AG09319 (cell line): ENCODE measurements at regions not wholly inside any gene's neighbourhood (a gene's known extent, or its start where the extent isn't known, plus 50 kb on each side); places are given as distances from the start of the nearest gene placed in this dataset.

Experiments used
- DNase-seq: peaks from one replicate; pipeline ENCODE4 v3.0.0-alpha.2; 2010; ENCODE audit warnings: low read depth; ENCODE audit errors: extremely low read depth
- TF ChIP-seq, protein P1 (sequence below): IDR thresholded peaks from 2 replicates; pipeline ENCODE4 v1.5.1; 2011; ENCODE audit warnings: low read depth, mild to moderate bottlenecking, inconsistent platforms, low read length, moderate library complexity

DNA sequence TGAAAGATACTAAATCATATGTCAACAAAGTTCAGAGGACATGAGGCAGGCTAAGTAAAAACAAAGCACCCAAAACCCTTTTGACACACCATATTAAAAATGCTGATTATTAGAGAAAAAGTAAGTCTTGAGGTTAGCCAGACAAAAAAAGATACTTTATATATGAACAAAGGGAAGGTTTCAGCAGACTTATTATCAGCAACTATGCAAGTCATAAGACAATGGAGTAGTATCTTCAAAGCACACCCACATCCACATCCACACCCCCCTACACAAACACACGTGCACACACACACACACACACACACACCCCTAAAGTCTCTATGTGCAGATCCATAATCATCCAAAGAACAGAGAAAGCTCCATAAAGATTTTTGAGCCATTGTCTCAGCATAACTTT is 1373.9 kb upstream of the CELF2 start:
- TF ChIP-seq, protein P1, sequence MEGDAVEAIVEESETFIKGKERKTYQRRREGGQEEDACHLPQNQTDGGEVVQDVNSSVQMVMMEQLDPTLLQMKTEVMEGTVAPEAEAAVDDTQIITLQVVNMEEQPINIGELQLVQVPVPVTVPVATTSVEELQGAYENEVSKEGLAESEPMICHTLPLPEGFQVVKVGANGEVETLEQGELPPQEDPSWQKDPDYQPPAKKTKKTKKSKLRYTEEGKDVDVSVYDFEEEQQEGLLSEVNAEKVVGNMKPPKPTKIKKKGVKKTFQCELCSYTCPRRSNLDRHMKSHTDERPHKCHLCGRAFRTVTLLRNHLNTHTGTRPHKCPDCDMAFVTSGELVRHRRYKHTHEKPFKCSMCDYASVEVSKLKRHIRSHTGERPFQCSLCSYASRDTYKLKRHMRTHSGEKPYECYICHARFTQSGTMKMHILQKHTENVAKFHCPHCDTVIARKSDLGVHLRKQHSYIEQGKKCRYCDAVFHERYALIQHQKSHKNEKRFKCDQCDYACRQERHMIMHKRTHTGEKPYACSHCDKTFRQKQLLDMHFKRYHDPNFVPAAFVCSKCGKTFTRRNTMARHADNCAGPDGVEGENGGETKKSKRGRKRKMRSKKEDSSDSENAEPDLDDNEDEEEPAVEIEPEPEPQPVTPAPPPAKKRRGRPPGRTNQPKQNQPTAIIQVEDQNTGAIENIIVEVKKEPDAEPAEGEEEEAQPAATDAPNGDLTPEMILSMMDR, result no peak
- DNase-seq, result no peak

DNA sequence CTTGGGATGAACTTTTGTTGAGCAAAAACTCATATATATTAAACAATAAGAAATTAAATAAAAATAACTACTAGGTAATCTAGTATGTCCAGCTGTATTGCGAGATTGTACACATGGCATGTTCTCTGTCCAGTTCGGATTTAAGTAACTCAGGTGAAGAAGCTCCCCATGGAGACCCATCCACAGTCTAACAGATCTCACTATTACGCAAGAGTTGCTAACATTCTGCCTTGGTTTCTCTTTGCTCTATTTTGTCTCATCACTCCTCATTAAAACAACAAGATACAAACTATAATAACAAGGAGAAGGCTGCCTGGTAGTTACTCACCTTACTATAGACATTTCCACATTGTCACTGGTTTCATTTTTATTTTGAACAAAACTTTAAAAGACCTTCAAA is 1372.3 kb upstream of the CELF2 start:
- TF ChIP-seq, protein P1, result no peak
- no peak for DNase-seq

DNA sequence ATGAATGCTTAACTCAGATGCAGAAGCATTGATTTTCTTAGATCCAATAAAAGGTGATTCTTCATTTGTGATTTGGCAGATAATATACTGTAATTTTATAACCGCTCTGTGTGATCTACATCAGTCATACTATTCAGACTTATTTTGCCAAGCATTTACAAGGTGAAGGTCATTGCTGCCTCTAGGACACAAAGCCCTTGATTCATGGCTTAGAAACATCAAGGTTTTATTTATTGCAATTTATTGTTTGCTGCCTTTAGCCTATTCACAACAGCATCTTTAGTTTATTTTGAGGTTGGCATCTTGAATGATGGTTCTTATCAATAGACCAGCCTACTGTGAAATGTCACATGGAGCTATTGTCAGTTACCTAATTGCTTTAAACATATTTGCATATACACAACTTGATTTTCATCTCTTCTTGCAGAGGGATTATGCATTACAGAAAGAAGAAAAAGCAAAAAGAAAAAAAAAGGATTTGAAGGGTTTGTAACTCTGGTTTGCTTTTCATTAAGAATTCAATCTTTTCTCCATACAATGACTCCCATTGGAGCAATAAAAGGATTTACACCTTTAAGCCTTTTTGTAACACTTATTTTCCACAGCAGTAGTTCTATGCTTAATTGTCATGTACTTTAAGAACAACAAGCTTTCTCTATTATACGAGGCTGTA is 1371.6 kb upstream of the CELF2 start:
- no peak for DNase-seq
- TF ChIP-seq, protein P1, result no peak

DNA sequence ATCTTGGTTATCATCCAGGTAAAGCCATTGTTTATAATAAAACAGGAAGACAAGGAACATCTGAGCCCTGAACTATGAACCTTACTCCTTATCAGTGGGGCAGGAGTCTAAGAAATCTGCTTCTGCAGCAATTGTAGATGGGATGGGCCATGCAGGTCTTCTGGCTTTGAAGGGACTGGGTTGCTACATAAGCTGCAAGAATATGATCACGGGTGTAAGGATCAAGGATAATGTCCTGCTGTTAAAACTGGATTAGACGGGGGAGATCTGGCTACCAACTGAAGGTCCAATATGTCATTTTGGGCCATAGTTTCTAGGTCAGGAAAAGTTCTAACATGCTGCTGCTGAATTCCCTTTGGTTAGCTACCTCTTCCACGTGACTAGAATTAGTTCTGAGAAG is 1363.4 kb upstream of the CELF2 start:
- TF ChIP-seq, protein P1, result no peak
- no peak for DNase-seq

DNA sequence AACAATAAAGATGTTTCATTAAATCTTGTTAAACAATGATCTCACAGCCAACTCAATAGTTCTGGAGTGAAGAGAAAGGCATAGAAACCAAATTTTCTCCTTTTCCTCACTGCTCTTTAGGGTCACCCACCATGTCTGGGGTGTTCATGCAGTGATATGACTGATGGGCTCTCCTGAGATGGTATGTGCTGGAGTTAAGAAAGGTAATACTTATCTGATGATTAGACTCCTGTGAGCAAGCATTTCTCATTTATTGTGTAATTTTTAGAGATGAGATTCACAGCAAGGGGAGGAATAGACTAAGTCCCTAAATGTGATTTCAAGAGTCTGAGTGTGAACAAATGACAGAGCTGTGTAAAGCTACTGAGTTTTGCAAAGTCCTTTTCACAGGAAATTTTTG is 1361.3 kb upstream of the CELF2 start:
- DNase-seq, result no peak
- TF ChIP-seq, protein P1, result no peak

DNA sequence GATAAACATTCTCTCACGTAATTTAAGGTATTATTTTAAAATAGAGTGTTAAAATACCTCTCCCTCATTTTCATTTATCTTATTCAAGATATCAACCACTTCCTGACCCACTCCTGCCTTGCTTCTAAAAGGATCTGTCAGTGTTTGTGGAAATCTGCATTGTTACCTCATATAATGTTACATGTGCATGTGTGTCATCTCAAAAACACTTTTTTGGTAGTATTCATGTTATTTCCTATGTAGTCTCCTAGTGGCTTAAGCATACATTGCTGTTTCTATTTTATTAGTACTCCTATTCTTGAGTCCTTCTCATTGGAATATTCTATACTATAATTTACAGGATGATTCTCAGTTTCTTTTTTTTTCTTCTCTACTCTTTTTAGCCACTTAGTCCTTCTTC is 1360.7 kb upstream of the CELF2 start:
- TF ChIP-seq, protein P1, result no peak
- no peak for DNase-seq

DNA sequence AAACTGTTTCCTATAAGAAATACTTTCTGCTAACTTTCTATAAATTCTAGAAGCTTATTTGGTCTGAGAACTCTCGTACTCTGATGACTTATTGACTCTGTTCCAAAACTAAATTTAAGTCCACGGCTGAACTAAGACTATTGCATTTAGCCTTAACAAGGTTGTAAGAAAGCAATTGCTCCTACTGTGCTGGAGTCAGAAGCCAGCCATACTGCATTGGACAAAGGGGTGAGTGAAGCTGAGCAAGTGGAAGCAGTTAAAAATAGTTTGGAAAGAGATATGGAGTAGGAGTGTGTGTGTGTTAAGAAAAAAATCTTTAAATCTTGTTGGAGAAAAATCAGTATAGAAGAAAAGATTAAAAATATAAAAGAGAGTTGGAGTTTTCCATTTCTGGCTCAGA is 1360.1 kb upstream of the CELF2 start:
- TF ChIP-seq, protein P1, result no peak
- DNase-seq, result no peak
